NT2/D1 (cell line): ENCODE measurements at regions not wholly inside any gene's neighbourhood (a gene's known extent, or its start where the extent isn't known, plus 50 kb on each side); places are given as distances from the start of the nearest gene placed in this dataset.

ENCODE experiments used
- DNase-seq: peaks from one replicate; pipeline ENCODE4 v3.0.0-alpha.2; 2011; ENCODE audit warnings: low read depth, low spot score
- H3K27me3 ChIP-seq: 2 replicates; pipeline ENCODE4 v1.6.0; 2011; ENCODE audit warnings: mild to moderate bottlenecking; ENCODE audit not compliant: insufficient read length, insufficient read depth
- H3K36me3 ChIP-seq: 2 replicates; pipeline ENCODE4 v1.6.1; 2011; ENCODE audit warnings: mild to moderate bottlenecking, low read length, mixed read lengths; ENCODE audit not compliant: insufficient read depth, insufficient read length
- H3K4me1 ChIP-seq: 2 replicates; pipeline ENCODE4 v1.5.1; 2011; ENCODE audit not compliant: insufficient read depth, insufficient read length
- H3K4me3 ChIP-seq: 2 replicates; pipeline ENCODE4 v1.5.1; 2011; ENCODE audit warnings: low read depth; ENCODE audit not compliant: insufficient read length
- H3K9ac ChIP-seq: 2 replicates; pipeline ENCODE4 v1.6.0; 2011; ENCODE audit warnings: low read depth; ENCODE audit not compliant: insufficient read length
- H3K9me3 ChIP-seq: 2 replicates; pipeline ENCODE4 v1.5.1; 2011; ENCODE audit warnings: mild to moderate bottlenecking, low read length; ENCODE audit not compliant: insufficient read depth
- SUZ12 ChIP-seq: IDR thresholded peaks from 2 replicates; pipeline ENCODE4 v1.6.1; 2011; ENCODE audit not compliant: insufficient read length, insufficient read depth; ENCODE audit errors: extremely low read depth
- YY1 ChIP-seq: IDR thresholded peaks from 2 replicates; pipeline ENCODE4 v1.6.1; 2011; ENCODE audit not compliant: insufficient read length, insufficient read depth
- ZNF274 ChIP-seq: IDR thresholded peaks from 2 replicates; pipeline ENCODE4 v1.6.1; 2011; ENCODE audit warnings: mild to moderate bottlenecking, low read depth, low read length

- Histone ChIP-seq H3K36me3 (no peaks in the 10 kb centered on the region), H3K4me1 (no peaks in the 10 kb centered on the region), H3K27me3 (no peaks in the 10 kb centered on the region), H3K9ac (no peak overlapping the region), H3K4me3 (no peak overlapping the region), H3K9me3 (no peaks in the 10 kb centered on the region)
- no peak for TF ChIP-seq SUZ12
- TF ChIP-seq ZNF274: no peak
- no peak for TF ChIP-seq YY1
- no peak for DNase-seq
Measured at GRCh38 chr18:51878724-51879123, 461.3 kb upstream of the DCC start.

- TF ChIP-seq SUZ12 (no peak), ZNF274 (no peak), YY1 (no peak)
- Histone ChIP-seq H3K27me3 (no peaks in the 10 kb centered on the region), H3K36me3 (no peaks in the 10 kb centered on the region), H3K4me3 (no peak overlapping the region), H3K9me3 (no peaks in the 10 kb centered on the region), H3K9ac (no peak overlapping the region), H3K4me1 (no peaks in the 10 kb centered on the region)
- DNase-seq: no peak
Measured at GRCh38 chr18:51879329-51879728, 460.7 kb upstream of the DCC start.

- Histone ChIP-seq H3K4me3 (no peak overlapping the region), H3K36me3 (no peaks in the 10 kb centered on the region), H3K9ac (no peak overlapping the region), H3K4me1 (no peaks in the 10 kb centered on the region), H3K27me3 (no peaks in the 10 kb centered on the region), H3K9me3 (no peaks in the 10 kb centered on the region)
- no peak for DNase-seq
- TF ChIP-seq ZNF274: no peak
- no peak for TF ChIP-seq YY1
- no peak for TF ChIP-seq SUZ12
Measured at GRCh38 chr18:51881394-51881793, 458.6 kb upstream of the DCC start.

GRCh38 chr18:51884039-51884438 lies 456.0 kb upstream of the DCC start:
- Histone ChIP-seq H3K9ac (no peak overlapping the region), H3K4me1 (no peaks in the 10 kb centered on the region), H3K36me3 (no peaks in the 10 kb centered on the region), H3K4me3 (no peak overlapping the region), H3K9me3 (no peaks in the 10 kb centered on the region), H3K27me3 (no peaks in the 10 kb centered on the region)
- TF ChIP-seq SUZ12 (no peak), YY1 (no peak), ZNF274 (no peak)
- no peak for DNase-seq

GRCh38 chr18:51890762-51891161 lies 449.2 kb upstream of the DCC start:
- DNase-seq: no peak
- no peak for TF ChIP-seq YY1
- no peak for TF ChIP-seq SUZ12
- no peak for TF ChIP-seq ZNF274

GRCh38 chr18:51891876-51892275 lies 448.1 kb upstream of the DCC start:
- H3K4me3 ChIP-seq: no peak overlapping the region
- H3K4me1 ChIP-seq: no peaks in the 10 kb centered on the region
- DNase-seq: no peak
- H3K9me3 ChIP-seq: no peaks in the 10 kb centered on the region
- H3K9ac ChIP-seq: no peak overlapping the region
- TF ChIP-seq SUZ12 (no peak), ZNF274 (no peak)
- H3K27me3 ChIP-seq: no peaks in the 10 kb centered on the region
- no peaks in the 10 kb centered on the region for H3K36me3 ChIP-seq

More at GRCh38 chr18:51890762-51891161, 449.2 kb upstream of the DCC start:
- Histone ChIP-seq H3K9ac (no peak overlapping the region), H3K36me3 (no peaks in the 10 kb centered on the region), H3K9me3 (no peaks in the 10 kb centered on the region), H3K27me3 (no peaks in the 10 kb centered on the region), H3K4me3 (no peak overlapping the region), H3K4me1 (no peaks in the 10 kb centered on the region)

GRCh38 chr18:51897884-51898283 lies 442.1 kb upstream of the DCC start:
- H3K4me1 ChIP-seq: no peaks in the 10 kb centered on the region
- no peaks in the 10 kb centered on the region for H3K9me3 ChIP-seq
- DNase-seq: no peak
- H3K9ac ChIP-seq: no peak overlapping the region
- H3K27me3 ChIP-seq: no peaks in the 10 kb centered on the region
- TF ChIP-seq ZNF274 (no peak), YY1 (no peak), SUZ12 (no peak)
- H3K4me3 ChIP-seq: no peak overlapping the region
- H3K36me3 ChIP-seq: no peaks in the 10 kb centered on the region
